GM13977 (cell line): ENCODE measurements at regions not wholly inside any gene's neighbourhood (a gene's known extent, or its start where the extent isn't known, plus 50 kb on each side); places are given as distances from the start of the nearest gene placed in this dataset.
A peak's percentile ranks its signal among the peaks of the same experiment; 100 is the strongest.

Experiments used
- DNase-seq: peaks from one replicate; pipeline ENCODE4 v3.0.0; 2012; ENCODE audit warnings: low spot score
- in situ Hi-C: fragments of 300-500 bp; cut with MboI; formaldehyde crosslinking; loops from one replicate; pipeline ENCODE4 v1.12.0; 2022; ENCODE audit warnings: low sequenced_read_pairs, low pct_unique_long_range_greater_than_20kb, mixed read lengths, inconsistent platforms; ENCODE audit not compliant: unreplicated experiment
- TF ChIP-seq, protein P1 (sequence below): IDR thresholded peaks from 2 replicates; pipeline ENCODE4 v1.5.1; 2012; ENCODE audit warnings: mild to moderate bottlenecking, control low read depth; ENCODE audit not compliant: insufficient read depth; ENCODE audit errors: extremely low read depth, missing control alignments

DNA sequence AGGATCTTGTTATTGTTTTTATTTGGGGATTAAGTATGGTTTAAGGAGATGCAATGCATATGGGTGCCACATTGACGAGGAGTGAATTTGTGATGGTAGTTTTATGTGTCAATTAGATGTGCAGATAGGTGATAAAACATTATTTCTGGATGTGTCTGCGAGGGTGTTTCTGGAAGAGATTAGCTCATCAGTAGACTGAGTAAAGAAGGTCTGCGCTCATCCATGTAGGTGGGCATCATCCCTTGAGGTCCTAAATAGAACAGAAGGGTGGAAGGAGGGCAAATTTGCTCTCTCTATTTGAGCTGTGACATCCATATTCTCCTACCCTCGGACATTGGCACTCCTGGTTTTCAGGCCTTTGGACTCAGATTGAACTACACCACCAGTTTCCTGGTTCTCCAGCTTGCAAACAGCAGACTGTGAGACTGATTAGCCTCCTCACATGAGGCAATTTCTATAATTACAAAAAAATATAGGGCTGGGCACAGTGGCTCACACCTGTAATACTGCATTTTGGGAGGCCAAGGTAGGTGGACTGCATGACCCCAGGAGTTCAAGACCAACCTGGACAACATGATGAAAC lies 118.2 kb upstream of the ZNF678 start:
- no peak for DNase-seq
- in situ Hi-C loops, result no loop called here
- TF ChIP-seq, protein P1, sequence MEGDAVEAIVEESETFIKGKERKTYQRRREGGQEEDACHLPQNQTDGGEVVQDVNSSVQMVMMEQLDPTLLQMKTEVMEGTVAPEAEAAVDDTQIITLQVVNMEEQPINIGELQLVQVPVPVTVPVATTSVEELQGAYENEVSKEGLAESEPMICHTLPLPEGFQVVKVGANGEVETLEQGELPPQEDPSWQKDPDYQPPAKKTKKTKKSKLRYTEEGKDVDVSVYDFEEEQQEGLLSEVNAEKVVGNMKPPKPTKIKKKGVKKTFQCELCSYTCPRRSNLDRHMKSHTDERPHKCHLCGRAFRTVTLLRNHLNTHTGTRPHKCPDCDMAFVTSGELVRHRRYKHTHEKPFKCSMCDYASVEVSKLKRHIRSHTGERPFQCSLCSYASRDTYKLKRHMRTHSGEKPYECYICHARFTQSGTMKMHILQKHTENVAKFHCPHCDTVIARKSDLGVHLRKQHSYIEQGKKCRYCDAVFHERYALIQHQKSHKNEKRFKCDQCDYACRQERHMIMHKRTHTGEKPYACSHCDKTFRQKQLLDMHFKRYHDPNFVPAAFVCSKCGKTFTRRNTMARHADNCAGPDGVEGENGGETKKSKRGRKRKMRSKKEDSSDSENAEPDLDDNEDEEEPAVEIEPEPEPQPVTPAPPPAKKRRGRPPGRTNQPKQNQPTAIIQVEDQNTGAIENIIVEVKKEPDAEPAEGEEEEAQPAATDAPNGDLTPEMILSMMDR, result no peak

DNA sequence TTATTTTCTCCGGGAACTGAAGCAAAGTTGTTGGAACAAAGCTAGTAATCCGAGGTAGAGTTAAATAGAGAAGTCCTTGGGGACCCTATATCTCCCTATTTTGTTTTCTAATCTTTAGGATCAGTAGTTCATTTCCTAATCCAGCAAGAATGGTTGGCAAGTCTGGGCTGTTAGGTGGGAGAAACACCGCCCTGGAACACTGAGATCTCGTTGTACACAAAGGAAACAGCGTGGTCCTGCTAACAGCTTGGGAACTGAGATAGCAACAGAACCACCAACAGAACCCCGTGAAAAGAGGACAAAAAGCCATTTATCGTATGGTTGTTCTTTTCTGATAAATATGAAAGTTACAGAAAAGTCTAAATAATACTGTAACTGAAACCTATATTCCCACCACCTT lies 121.9 kb upstream of the CDC42BPA start:
- in situ Hi-C loops, result no loop called here
- DNase-seq, result no peak
- TF ChIP-seq, protein P1, result no peak

DNA sequence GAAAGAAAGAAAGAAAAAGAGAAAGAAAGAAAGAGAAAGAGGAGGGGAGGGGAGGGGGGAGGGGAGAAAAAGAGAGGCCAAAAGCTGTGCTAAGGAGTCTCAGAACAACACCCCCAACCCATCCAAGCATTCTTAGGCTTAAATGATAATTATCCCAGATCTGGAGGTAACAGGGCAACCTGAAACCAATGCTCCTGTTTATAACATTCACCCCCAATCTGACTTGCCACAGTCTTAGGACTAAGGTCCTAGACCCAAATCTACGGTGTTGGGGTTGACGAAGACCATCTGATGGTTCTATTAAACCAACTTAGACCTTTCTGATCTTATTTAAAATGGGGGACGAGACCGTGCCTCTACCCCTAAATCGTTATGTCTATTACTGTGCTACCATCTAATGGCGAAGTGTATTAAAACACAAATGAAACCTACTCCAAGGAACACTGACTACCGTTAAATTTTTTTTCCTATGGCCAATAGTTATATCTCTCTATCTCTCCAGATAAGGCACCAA lies 119.3 kb upstream of the CDC42BPA start:
- DNase-seq, result peak; percentile 38
- TF ChIP-seq, protein P1, result no peak
- in situ Hi-C loops, result no loop called here

DNA sequence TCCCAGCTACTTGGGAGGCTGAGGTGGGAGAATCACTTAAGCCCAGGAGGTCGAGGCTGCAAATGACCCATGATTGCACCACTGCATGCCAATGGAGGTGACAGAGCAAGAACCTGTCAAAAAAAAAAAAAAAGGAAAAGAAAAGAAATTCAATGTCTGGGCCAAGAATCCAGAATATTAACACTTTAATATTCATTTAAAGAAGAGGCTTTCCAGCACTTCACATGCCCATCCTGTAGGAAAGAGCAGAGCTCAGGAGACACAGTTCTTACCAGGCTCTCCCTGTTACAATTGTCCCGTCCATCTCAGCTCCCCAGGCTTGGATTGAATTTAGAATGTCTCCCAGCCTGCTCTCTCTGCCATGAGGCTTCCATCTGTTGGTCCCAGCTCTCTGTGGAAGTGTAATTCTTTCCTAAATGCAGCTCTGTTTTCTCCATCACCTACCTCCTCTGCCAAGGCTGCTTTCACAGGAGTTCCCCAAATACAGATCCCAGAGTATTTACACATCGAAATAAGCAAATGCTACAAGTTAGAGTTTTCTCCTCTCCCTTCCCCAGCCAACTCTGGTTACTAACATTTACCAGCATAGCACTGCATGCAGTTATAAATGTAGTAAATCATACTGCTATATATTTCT lies 116.6 kb upstream of the CDC42BPA start:
- no peak for DNase-seq
- TF ChIP-seq, protein P1, result no peak
- in situ Hi-C loops, result no loop called here

DNA sequence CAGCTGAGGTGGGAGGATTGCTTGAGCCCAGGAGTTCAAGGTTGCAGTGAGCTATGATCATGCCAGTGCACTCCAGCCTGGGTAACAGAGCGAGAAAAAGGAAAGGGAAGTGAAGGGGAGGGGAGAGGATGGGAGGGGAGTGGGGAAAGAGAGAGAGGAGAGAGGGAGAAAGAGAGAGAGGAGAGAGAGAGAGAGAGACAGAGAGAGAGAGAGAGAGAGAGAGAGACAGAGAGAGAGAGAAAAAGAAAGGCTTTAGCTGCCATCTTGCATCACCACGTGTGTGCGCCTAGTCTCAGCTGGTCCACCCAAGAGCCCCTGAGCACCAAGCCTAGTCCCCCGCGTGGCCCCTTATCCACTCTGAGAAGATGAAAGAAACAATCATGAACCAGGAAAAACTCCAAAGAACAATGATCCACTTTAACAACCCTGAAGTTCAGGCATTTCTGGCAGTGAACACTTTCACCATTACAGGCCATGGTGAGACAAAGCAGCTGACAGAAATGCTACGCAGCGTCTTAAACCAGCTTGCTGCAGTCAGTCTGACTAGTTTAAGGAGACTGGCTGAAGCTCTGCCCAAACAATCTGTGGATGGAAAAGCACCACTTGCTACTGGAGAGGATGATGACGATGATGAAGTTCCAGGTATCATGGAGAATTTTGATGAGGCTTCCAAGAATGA lies 115.5 kb upstream of the CDC42BPA start:
- DNase-seq, result no peak
- in situ Hi-C loops, result no loop called here
- TF ChIP-seq, protein P1, result no peak

DNA sequence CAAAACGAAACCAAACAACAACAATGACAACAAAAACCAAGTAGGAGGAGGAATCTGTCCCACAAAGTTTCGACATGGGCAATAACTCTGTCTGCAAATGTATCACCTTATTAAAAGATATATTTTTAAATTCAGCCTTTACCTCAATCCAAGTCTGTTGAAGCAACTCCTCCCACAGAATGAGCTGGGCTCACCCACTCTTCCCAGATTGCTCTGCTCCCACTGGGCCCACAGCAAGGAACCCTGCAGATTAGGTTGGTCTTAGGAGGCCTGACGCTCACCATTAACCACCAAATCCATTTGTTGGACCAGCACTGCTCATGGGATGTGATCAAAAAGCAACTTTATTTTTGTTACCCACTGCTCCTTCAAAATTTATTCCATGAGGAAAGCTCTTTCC lies 114.7 kb upstream of the CDC42BPA start:
- no peak for DNase-seq
- in situ Hi-C loops, result no loop called here
- TF ChIP-seq, protein P1, result no peak
